ENCODE measurements at regions not wholly inside any gene's neighbourhood (a gene's known extent, or its start where the extent isn't known, plus 50 kb on each side); places are given as distances from the start of the nearest gene placed in this dataset.

DNA sequence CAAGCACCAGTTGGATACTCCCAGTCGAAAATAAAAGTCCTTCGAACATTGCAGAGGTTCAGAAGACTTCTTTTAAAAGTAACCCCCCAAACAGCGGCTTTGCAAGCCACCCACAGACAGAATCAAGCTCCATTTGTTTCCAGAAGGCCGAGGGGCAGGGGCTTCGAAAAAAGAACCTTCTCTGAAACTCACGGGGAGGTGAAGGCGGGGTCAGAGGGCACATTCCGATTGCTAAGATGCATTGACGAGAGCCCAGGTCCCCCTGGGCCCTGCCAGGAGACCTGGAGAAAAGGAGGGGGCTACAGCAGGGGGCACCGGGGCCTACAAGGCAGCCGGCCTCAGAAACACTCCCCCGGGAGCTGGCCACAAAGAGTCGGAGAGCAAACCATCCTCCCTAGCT is 306.8 kb downstream of the MN1 start:
- no peak overlapping the region for H3K9ac ChIP-seq (ENCODE audit: low read length)
- 94% methylated on average over 6 of the region's 13 CpGs for WGBS (ENCODE audit: insufficient coverage)
- ATAC-seq (ENCODE audit: low read depth), result no peak
- H3K4me1 ChIP-seq (ENCODE audit: control insufficient read depth in 2 of 2, insufficient read depth in 2 of 2, low read length in 2 of 2), result no peaks in the 10 kb centered on the region
- H2AFZ ChIP-seq (ENCODE audit: insufficient read depth, low read depth, low read length, poor library complexity, severe bottlenecking), result no peak overlapping the region
- no peak overlapping the region for H3K27ac ChIP-seq (ENCODE audit: low read length in 2 of 2)
- H4K20me1 ChIP-seq (ENCODE audit: control insufficient read depth, insufficient read depth, low read length, poor library complexity, severe bottlenecking), result no peaks in the 10 kb centered on the region
- H3K4me1 Mint-ChIP-seq, result no peaks in the 10 kb centered on the region
- intact Hi-C loops (cut with micrococcal nuclease), result no loop called here
- ChIA-PET CTCF (no interaction called here), POLR2A (no interaction called here)
- peaks cover 0 to 21% (median 0%) of the 10 kb centered on the region in 3 donors for H3K9me3 ChIP-seq (ENCODE audit: control extremely low read depth in 1 of 3, control insufficient read depth in 2 of 3, insufficient read depth in 1 of 3, low read length in 2 of 3)
- H3K4me2 ChIP-seq (replicated peaks; ENCODE audit: low read depth, low read length, poor library complexity, severe bottlenecking), result no peak overlapping the region
- H3K4me3 ChIP-seq (ENCODE audit: control extremely low read depth in 1 of 5, extremely low read depth in 1 of 5, insufficient read depth in 1 of 5, low read depth in 2 of 5, low read length in 4 of 5), result no peak overlapping the region
- H3K27me3 Mint-ChIP-seq, result no peaks in the 10 kb centered on the region
- no peak for TF ChIP-seq EZH2 (IDR thresholded peaks at IDR 0.05; ENCODE audit: borderline replicate concordance, insufficient read depth, low read depth, low read length, poor library complexity, severe bottlenecking)
- TF ChIP-seq, protein P1, sequence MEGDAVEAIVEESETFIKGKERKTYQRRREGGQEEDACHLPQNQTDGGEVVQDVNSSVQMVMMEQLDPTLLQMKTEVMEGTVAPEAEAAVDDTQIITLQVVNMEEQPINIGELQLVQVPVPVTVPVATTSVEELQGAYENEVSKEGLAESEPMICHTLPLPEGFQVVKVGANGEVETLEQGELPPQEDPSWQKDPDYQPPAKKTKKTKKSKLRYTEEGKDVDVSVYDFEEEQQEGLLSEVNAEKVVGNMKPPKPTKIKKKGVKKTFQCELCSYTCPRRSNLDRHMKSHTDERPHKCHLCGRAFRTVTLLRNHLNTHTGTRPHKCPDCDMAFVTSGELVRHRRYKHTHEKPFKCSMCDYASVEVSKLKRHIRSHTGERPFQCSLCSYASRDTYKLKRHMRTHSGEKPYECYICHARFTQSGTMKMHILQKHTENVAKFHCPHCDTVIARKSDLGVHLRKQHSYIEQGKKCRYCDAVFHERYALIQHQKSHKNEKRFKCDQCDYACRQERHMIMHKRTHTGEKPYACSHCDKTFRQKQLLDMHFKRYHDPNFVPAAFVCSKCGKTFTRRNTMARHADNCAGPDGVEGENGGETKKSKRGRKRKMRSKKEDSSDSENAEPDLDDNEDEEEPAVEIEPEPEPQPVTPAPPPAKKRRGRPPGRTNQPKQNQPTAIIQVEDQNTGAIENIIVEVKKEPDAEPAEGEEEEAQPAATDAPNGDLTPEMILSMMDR (IDR thresholded peaks at IDR 0.05), result no peak
- no peak overlapping the region for H3K27ac Mint-ChIP-seq
- H3K4me3 Mint-ChIP-seq, result no peak overlapping the region
- H3K79me2 ChIP-seq (ENCODE audit: control insufficient read depth, insufficient read depth, low read length), result no peaks in the 10 kb centered on the region
- DNase-seq, result no peak
- no peaks in the 10 kb centered on the region for H3K36me3 ChIP-seq (replicated peaks in 1 of 2; ENCODE audit: control extremely low read depth in 1 of 2, control insufficient read depth in 1 of 2, extremely low read depth in 1 of 2, insufficient read depth in 2 of 2, low read length in 1 of 2)
- H3K9me3 Mint-ChIP-seq (ENCODE audit: insufficient read depth), result peaks cover 8% of the 10 kb centered on the region
- H3K27me3 ChIP-seq (replicated peaks in 1 of 4; ENCODE audit: control extremely low read depth in 1 of 4, control insufficient read depth in 3 of 4, insufficient read depth in 4 of 4, low read length in 3 of 4), result no peaks in the 10 kb centered on the region

DNA sequence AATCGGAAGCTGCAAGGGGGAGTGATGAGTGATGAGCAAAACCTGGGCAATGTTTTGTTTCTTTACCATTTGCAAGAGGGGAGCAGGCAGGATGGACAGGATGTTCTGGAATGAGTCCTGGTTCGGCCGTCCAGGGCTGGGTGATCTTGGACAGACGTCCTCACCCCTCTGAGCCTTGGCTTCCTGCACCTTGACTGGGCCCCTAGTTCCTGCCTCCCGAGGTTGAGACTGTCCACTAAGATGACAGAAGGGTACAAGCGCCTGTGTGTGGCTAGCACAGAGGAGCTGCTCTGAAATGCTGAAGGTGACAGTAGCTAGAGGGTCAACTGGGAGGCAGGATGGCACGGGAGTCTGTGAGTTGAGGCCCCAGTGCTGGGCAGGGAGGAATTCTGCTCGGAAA is 306.2 kb downstream of the MN1 start:
- no peak for TF ChIP-seq EZH2 (IDR thresholded peaks at IDR 0.05; ENCODE audit: borderline replicate concordance, insufficient read depth, low read depth, low read length, poor library complexity, severe bottlenecking)
- TF ChIP-seq, protein P1 (IDR thresholded peaks at IDR 0.05), result no peak
- Histone ChIP-seq H3K9me3 (ENCODE audit: control extremely low read depth in 1 of 3, control insufficient read depth in 2 of 3, insufficient read depth in 1 of 3, low read length in 2 of 3) (peaks cover 0 to 21% (median 0%) of the 10 kb centered on the region in 3 donors), H3K79me2 (ENCODE audit: control insufficient read depth, insufficient read depth, low read length) (no peaks in the 10 kb centered on the region), H2AFZ (ENCODE audit: insufficient read depth, low read depth, low read length, poor library complexity, severe bottlenecking) (no peak overlapping the region), H4K20me1 (ENCODE audit: control insufficient read depth, insufficient read depth, low read length, poor library complexity, severe bottlenecking) (no peaks in the 10 kb centered on the region), H3K27me3 (replicated peaks in 1 of 4; ENCODE audit: control extremely low read depth in 1 of 4, control insufficient read depth in 3 of 4, insufficient read depth in 4 of 4, low read length in 3 of 4) (no peaks in the 10 kb centered on the region), H3K4me2 (replicated peaks; ENCODE audit: low read depth, low read length, poor library complexity, severe bottlenecking) (no peak overlapping the region), H3K9ac (ENCODE audit: low read length) (no peak overlapping the region), H3K27ac (ENCODE audit: low read length in 2 of 2) (no peak overlapping the region), H3K4me3 (ENCODE audit: control extremely low read depth in 1 of 5, extremely low read depth in 1 of 5, insufficient read depth in 1 of 5, low read depth in 2 of 5, low read length in 4 of 5) (no peak overlapping the region), H3K36me3 (replicated peaks in 1 of 2; ENCODE audit: control extremely low read depth in 1 of 2, control insufficient read depth in 1 of 2, extremely low read depth in 1 of 2, insufficient read depth in 2 of 2, low read length in 1 of 2) (no peaks in the 10 kb centered on the region), H3K4me1 (ENCODE audit: control insufficient read depth in 2 of 2, insufficient read depth in 2 of 2, low read length in 2 of 2) (no peaks in the 10 kb centered on the region)
- ATAC-seq (ENCODE audit: low read depth) (no peak), DNase-seq (no peak)
- H3K27ac Mint-ChIP-seq, result no peak overlapping the region
- intact Hi-C loops (cut with micrococcal nuclease), result no loop called here
- peaks cover 8% of the 10 kb centered on the region for H3K9me3 Mint-ChIP-seq (ENCODE audit: insufficient read depth)
- WGBS (ENCODE audit: insufficient coverage), result 88% methylated on average over 8 of the region's 8 CpGs
- H3K27me3 Mint-ChIP-seq, result no peaks in the 10 kb centered on the region
- POLR2A ChIA-PET, result no interaction called here
- no peaks in the 10 kb centered on the region for H3K4me1 Mint-ChIP-seq
- CTCF ChIA-PET, result no interaction called here
- H3K4me3 Mint-ChIP-seq, result no peak overlapping the region
